ENCODE measurements at regions not wholly inside any gene's neighbourhood (a gene's known extent, or its start where the extent isn't known, plus 50 kb on each side); places are given as distances from the start of the nearest gene placed in this dataset.
A peak's percentile ranks its signal among the peaks of the same experiment; 100 is the strongest.

DNA sequence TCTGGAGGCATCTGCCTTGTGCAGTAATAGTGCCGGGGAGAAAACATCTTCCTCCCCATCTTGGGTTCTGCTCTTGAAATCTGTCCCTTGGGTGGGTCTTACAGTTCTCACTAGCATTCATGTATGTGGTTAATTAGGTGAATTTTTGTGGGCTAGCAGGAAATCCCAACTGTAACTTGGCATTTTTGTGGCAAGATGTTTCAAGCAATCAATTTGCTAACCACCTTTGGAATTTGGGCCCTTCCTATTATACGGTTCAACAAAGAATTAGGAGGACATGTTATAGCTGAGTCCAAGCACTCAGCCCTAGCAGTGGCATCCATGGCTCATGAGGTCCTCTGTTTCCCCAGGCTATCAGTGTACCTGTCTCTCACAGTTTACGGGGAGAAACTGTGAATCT lies 89.1 kb upstream of the MTNR1B start:
- TF ChIP-seq JUND (IDR thresholded peaks at IDR 0.05; ENCODE audit: low read depth) = no peak
- DNase-seq (ENCODE audit: low read depth in 1 of 2, low spot score in 1 of 2) = no peak
- in situ Hi-C loops (cut with HindIII; ENCODE audit: low pct_unique_long_range_greater_than_20kb, low sequenced_read_pairs) = no loop called here

- TF ChIP-seq JUND (IDR thresholded peaks at IDR 0.05; ENCODE audit: low read depth) = no peak
- DNase-seq (ENCODE audit: low read depth in 1 of 2, low spot score in 1 of 2) = no peak
- in situ Hi-C loops (cut with HindIII; ENCODE audit: low pct_unique_long_range_greater_than_20kb, low sequenced_read_pairs) = no loop called here
These were observed 87.5 kb upstream of the MTNR1B start for GRCh38 chr11:92881940-92882450.

- no peak for DNase-seq (ENCODE audit: low read depth in 1 of 2, low spot score in 1 of 2)
- in situ Hi-C loops (cut with HindIII; ENCODE audit: low pct_unique_long_range_greater_than_20kb, low sequenced_read_pairs) = no loop called here
- TF ChIP-seq JUND (IDR thresholded peaks at IDR 0.05; ENCODE audit: low read depth) = no peak
These were observed 86.4 kb upstream of the MTNR1B start for GRCh38 chr11:92882828-92883611.

GRCh38 chr11:92885600-92885999 lies 83.9 kb upstream of the MTNR1B start:
- no peak for DNase-seq (ENCODE audit: low read depth in 1 of 2, low spot score in 1 of 2)
- in situ Hi-C loops (cut with HindIII; ENCODE audit: low pct_unique_long_range_greater_than_20kb, low sequenced_read_pairs) = no loop called here
- TF ChIP-seq JUND (IDR thresholded peaks at IDR 0.05; ENCODE audit: low read depth) = no peak

- in situ Hi-C loops (cut with HindIII; ENCODE audit: low pct_unique_long_range_greater_than_20kb, low sequenced_read_pairs) = no loop called here
- TF ChIP-seq JUND (IDR thresholded peaks at IDR 0.05; ENCODE audit: low read depth) = no peak
- DNase-seq (ENCODE audit: low read depth in 1 of 2, low spot score in 1 of 2) = peak; percentile 89
These were observed 83.1 kb upstream of the MTNR1B start for GRCh38 chr11:92886243-92886905.

DNA sequence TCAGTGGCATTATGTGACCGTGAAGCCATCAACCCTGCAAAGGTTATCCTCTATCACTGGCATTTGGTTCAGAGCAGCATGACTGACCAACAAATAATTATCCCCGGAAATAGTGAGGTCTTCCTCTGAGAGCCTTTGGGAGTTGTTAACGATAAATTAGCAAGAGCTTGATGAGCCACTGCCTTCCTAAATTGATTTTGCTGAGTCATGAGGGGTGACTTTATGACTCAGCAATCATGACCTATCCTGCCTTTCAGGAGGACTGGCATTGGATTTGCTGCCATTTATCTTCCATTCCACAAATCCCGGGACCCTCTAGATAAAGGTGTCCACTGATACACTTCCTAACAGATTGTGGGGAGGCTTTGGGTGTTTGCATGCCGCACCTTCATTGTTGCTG lies 80.8 kb upstream of the MTNR1B start:
- no peak for TF ChIP-seq JUND (IDR thresholded peaks at IDR 0.05; ENCODE audit: low read depth)
- in situ Hi-C loops (cut with HindIII; ENCODE audit: low pct_unique_long_range_greater_than_20kb, low sequenced_read_pairs) = no loop called here
- peak in 1 of 2 experiments; percentile 34 for DNase-seq (ENCODE audit: low read depth in 1 of 2, low spot score in 1 of 2)

- TF ChIP-seq JUND (IDR thresholded peaks at IDR 0.05; ENCODE audit: low read depth) = no peak
- DNase-seq (ENCODE audit: low read depth in 1 of 2, low spot score in 1 of 2) = no peak
- in situ Hi-C loops (cut with HindIII; ENCODE audit: low pct_unique_long_range_greater_than_20kb, low sequenced_read_pairs) = no loop called here
These were observed 78.6 kb upstream of the MTNR1B start for GRCh38 chr11:92890846-92891245.

DNA sequence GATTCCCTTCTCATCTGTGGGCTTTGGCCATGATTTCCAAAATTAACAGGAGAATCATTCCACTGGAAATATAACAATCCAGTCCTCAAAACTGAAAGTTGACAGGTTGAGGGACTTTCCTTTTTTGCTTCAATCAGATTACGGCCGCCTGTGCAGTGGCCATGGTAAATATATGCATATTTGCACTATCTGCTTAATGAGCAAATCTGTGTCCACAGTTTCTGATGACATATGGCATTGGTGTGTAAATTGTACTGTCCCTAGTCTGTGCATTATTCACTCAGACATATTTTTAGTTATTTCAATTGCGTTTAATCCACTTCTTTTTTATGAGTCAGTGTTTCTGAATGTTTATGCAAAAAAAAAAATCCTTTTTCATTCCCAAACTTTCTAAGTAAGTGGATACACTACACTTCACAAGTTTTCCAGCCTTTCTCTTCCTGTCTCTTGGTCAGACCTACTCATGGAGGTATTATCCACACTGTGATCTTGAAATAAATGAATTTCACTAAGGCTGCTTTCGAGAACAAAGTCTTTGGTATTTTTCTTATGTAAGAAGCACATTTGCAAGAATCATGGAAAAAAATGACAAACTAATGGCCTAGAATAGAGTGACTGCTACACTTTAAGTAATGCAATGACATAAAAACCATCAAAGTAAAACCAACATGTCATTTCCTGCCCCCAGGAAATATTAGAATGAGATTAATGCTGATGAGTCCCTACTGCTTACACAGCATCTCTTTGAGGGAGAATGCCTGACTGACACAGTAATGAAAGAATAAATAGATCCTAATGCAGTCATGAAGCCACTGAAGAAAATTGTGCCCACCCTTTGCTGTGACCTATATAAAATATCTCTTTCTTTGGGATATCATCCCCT lies 76.4 kb upstream of the MTNR1B start:
- TF ChIP-seq JUND (IDR thresholded peaks at IDR 0.05; ENCODE audit: low read depth) = no peak
- in situ Hi-C loops (cut with HindIII; ENCODE audit: low pct_unique_long_range_greater_than_20kb, low sequenced_read_pairs) = no loop called here
- no peak for DNase-seq (ENCODE audit: low read depth in 1 of 2, low spot score in 1 of 2)

GRCh38 chr11:92894197-92894596 lies 75.3 kb upstream of the MTNR1B start:
- no peak for DNase-seq (ENCODE audit: low read depth in 1 of 2, low spot score in 1 of 2)
- in situ Hi-C loops (cut with HindIII; ENCODE audit: low pct_unique_long_range_greater_than_20kb, low sequenced_read_pairs) = no loop called here
- TF ChIP-seq JUND (IDR thresholded peaks at IDR 0.05; ENCODE audit: low read depth) = no peak

GRCh38 chr11:92897487-92897886 lies 72.0 kb upstream of the MTNR1B start:
- DNase-seq (ENCODE audit: low read depth in 1 of 2, low spot score in 1 of 2) = no peak
- in situ Hi-C loops (cut with HindIII; ENCODE audit: low pct_unique_long_range_greater_than_20kb, low sequenced_read_pairs) = no loop called here
- no peak for TF ChIP-seq JUND (IDR thresholded peaks at IDR 0.05; ENCODE audit: low read depth)

DNA sequence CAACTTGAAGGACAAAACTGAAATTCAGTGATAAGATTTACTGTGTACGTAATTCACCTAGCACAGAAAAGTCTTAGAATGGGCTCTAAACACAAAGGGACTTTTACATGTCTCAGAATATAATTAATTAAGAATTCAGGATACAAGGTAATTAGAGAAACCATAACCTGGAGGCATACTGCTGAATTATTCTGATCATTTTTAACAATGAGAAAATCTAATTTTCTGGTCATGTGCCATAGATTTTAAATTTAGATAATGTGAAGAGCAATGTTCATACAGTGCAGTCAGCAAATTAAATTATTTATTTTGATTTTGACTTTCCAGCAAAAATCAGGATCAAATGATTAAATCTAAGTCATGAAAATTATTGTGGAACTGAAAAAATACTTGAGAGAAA lies 67.0 kb upstream of the MTNR1B start:
- in situ Hi-C loops (cut with HindIII; ENCODE audit: low pct_unique_long_range_greater_than_20kb, low sequenced_read_pairs) = no loop called here
- DNase-seq (ENCODE audit: low read depth in 1 of 2, low spot score in 1 of 2) = no peak
- TF ChIP-seq JUND (IDR thresholded peaks at IDR 0.05; ENCODE audit: low read depth) = no peak

- no peak for DNase-seq (ENCODE audit: low read depth in 1 of 2, low spot score in 1 of 2)
- TF ChIP-seq JUND (IDR thresholded peaks at IDR 0.05; ENCODE audit: low read depth) = no peak
- in situ Hi-C loops (cut with HindIII; ENCODE audit: low pct_unique_long_range_greater_than_20kb, low sequenced_read_pairs) = no loop called here
These were observed 61.8 kb upstream of the MTNR1B start for GRCh38 chr11:92907671-92908070.

All from T47D (cell line).